HEK293T (cell line): ENCODE measurements at regions not wholly inside any gene's neighbourhood (a gene's known extent, or its start where the extent isn't known, plus 50 kb on each side); places are given as distances from the start of the nearest gene placed in this dataset.

Experiments used
- CTCF ChIA-PET: fragments of 350-600 bp; formaldehyde crosslinking; extraction: SDS; loops from one replicate; lab custom pipeline; 2021; ENCODE audit warnings: antibody characterized with exemption, inconsistent platforms; lab: Yijun Ruan, JAX
- POLR2A ChIA-PET: fragments of 350-600 bp; formaldehyde crosslinking; extraction: SDS; loops from one replicate; lab custom pipeline; 2020; ENCODE audit warnings: antibody characterized with exemption, inconsistent platforms; lab: Yijun Ruan, JAX
- DNase-seq: peaks from one replicate; pipeline ENCODE4 v3.0.0; 2012; ENCODE audit warnings: mixed read lengths; ENCODE audit errors: extremely low spot score
- ARNT ChIP-seq: fragments of 450-650 bp; IDR thresholded peaks from 2 replicates; pipeline ENCODE4 v1.6.1; 2017; ENCODE audit warnings: mild to moderate bottlenecking
- BHLHE40 ChIP-seq: fragments of 450-650 bp; IDR thresholded peaks from 2 replicates; pipeline ENCODE4 v1.6.1; 2016; ENCODE audit warnings: mild to moderate bottlenecking, moderate library complexity, borderline replicate concordance
- CTBP1 ChIP-seq: fragments of 450-650 bp; IDR thresholded peaks from 2 replicates; pipeline ENCODE4 v1.6.1; 2016; ENCODE audit warnings: borderline replicate concordance
- ELF4 ChIP-seq: fragments of 450-650 bp; IDR thresholded peaks from 2 replicates; pipeline ENCODE4 v1.6.1; 2017; ENCODE audit warnings: antibody characterized with exemption
- FOXA1 ChIP-seq: fragments of 450-650 bp; IDR thresholded peaks from 2 replicates; pipeline ENCODE4 v1.6.1; 2016; ENCODE audit warnings: mild to moderate bottlenecking
- FOXK2 ChIP-seq: fragments of 450-650 bp; IDR thresholded peaks from 2 replicates; pipeline ENCODE4 v1.6.1; 2016; ENCODE audit warnings: mild to moderate bottlenecking
- FOXM1 ChIP-seq: fragments of 450-650 bp; IDR thresholded peaks from 2 replicates; pipeline ENCODE4 v1.6.1; 2017; ENCODE audit warnings: mild to moderate bottlenecking, borderline replicate concordance
- HDGF ChIP-seq: fragments of 450-650 bp; IDR thresholded peaks from 2 replicates; pipeline ENCODE4 v1.6.1; 2017; ENCODE audit warnings: antibody characterized with exemption, borderline replicate concordance
- L3MBTL2 ChIP-seq: fragments of 450-650 bp; conservative IDR thresholded peaks from 2 replicates; pipeline ENCODE4 v1.6.1; 2016; ENCODE audit warnings: mild to moderate bottlenecking
- LEF1 ChIP-seq: fragments of 450-650 bp; IDR thresholded peaks from 2 replicates; pipeline ENCODE4 v1.6.1; 2017; ENCODE audit warnings: mild to moderate bottlenecking, borderline replicate concordance
- NFRKB ChIP-seq: fragments of 450-650 bp; IDR thresholded peaks from 2 replicates; pipeline ENCODE4 v1.6.1; 2016; ENCODE audit warnings: mild to moderate bottlenecking, moderate library complexity
- SP1 ChIP-seq: fragments of 450-650 bp; IDR thresholded peaks from 2 replicates; pipeline ENCODE4 v1.6.1; 2017
- SUZ12 ChIP-seq: fragments of 450-650 bp; IDR thresholded peaks from 2 replicates; pipeline ENCODE4 v1.6.1; 2016; ENCODE audit warnings: mild to moderate bottlenecking
- TARDBP ChIP-seq: fragments of 450-650 bp; IDR thresholded peaks from 2 replicates; pipeline ENCODE4 v1.6.1; 2016
- ZNF384 ChIP-seq: fragments of 450-650 bp; IDR thresholded peaks from 2 replicates; pipeline ENCODE4 v1.6.1; 2016
- TF ChIP-seq, protein P1 (sequence below): fragments of 450-650 bp; IDR thresholded peaks from 2 replicates; pipeline ENCODE4 v1.6.1; 2016

DNA sequence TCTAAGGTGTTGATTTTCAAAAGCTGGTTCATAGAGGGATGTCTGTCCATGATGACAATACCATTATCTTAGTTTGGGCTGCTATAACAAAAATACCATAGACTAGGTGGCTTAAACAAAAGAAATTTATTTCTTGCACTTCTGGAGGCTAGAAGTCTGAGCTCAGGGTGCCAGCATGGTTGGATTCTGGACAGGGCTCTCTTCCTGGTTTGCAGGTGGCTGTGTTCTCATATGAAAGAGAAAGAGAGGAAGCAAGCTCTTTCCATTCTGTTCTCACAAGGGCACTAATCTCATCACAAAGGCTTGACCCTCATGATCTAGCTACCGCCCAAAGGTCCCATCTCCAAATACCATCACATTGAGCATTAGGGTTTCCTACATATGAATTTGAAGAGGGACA lies 144.5 kb upstream of the SLC24A3 start:
- DNase-seq: no peak
- ChIA-PET POLR2A (no interaction called here), CTCF (interaction anchor here (0.6 kb wide), 1 partner anchor 85 kb away, joined by 6 read pairs; no protein-coding TSS in a partner anchor)
- TF ChIP-seq ELF4 (no peak), FOXK2 (no peak), NFRKB (no peak), SUZ12 (no peak), SP1 (no peak), BHLHE40 (no peak)

DNA sequence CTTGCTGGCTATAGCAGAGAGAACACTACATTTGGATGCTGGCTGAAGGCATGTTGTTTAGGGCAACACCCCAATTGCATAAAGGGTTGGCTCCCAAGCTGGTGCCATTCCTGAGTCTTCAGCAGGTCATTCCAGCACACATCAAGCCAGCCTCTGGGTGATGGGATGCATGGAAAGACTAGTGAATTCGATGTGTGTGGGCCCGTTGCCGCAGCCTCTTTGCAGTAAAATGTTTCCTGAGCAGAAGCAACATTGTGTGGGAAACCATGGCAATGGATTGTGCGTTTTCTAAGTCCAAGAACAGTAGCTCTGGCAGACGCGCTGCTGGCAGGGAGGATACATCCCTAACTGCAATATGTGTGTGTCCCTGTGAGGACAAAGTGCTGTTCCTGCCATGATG lies 142.4 kb upstream of the SLC24A3 start:
- ChIA-PET POLR2A (no interaction called here), CTCF (no interaction called here)
- TF ChIP-seq LEF1 (no peak), TARDBP (no peak), BHLHE40 (no peak), CTBP1 (no peak), SUZ12 (no peak), L3MBTL2 (no peak), ZNF384 (no peak), ELF4 (no peak), HDGF (no peak)
- DNase-seq: no peak

GRCh38 chr20:19070681-19071445 lies 141.6 kb upstream of the SLC24A3 start:
- CTCF ChIA-PET: interaction anchor here (0.9 kb wide), 1 partner anchor 135 kb away, joined by 3 read pairs; no protein-coding TSS in a partner anchor
- DNase-seq: no peak
- POLR2A ChIA-PET: no interaction called here
- TF ChIP-seq FOXK2 (no peak), LEF1 (no peak), TARDBP (no peak), ELF4 (no peak), SP1 (no peak), FOXA1 (no peak), CTBP1 (no peak), HDGF (no peak), SUZ12 (no peak), ARNT (no peak), FOXM1 (no peak), ZNF384 (no peak), L3MBTL2 (no peak), NFRKB (no peak), BHLHE40 (no peak)
- TF ChIP-seq, protein P1, sequence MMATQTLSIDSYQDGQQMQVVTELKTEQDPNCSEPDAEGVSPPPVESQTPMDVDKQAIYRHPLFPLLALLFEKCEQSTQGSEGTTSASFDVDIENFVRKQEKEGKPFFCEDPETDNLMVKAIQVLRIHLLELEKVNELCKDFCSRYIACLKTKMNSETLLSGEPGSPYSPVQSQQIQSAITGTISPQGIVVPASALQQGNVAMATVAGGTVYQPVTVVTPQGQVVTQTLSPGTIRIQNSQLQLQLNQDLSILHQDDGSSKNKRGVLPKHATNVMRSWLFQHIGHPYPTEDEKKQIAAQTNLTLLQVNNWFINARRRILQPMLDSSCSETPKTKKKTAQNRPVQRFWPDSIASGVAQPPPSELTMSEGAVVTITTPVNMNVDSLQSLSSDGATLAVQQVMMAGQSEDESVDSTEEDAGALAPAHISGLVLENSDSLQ: no peak

- CTCF ChIA-PET: interaction anchor here (0.9 kb wide), 1 partner anchor 134 kb away, joined by 3 read pairs; no protein-coding TSS in a partner anchor
- DNase-seq: no peak
- TF ChIP-seq ZNF384: no peak
- no peak for TF ChIP-seq FOXM1
- TF ChIP-seq SUZ12: no peak
- TF ChIP-seq BHLHE40: no peak
- no peak for TF ChIP-seq TARDBP
- POLR2A ChIA-PET: no interaction called here
Observed at GRCh38 chr20:19071446-19071725, 141.1 kb upstream of the SLC24A3 start.

- POLR2A ChIA-PET: no interaction called here
- CTCF ChIA-PET: interaction anchor here (0.6 to 1.0 kb wide), 3 partner anchors 11 to 134 kb away, joined by 3 read pairs; no protein-coding TSS in a partner anchor
- DNase-seq: no peak
- no peak for TF ChIP-seq HDGF
- no peak for TF ChIP-seq ZNF384
- TF ChIP-seq FOXM1: no peak
- TF ChIP-seq, protein P1: no peak
- TF ChIP-seq L3MBTL2: no peak
- TF ChIP-seq ELF4: no peak
- no peak for TF ChIP-seq ARNT
- no peak for TF ChIP-seq LEF1
- TF ChIP-seq SUZ12: no peak
- TF ChIP-seq BHLHE40: no peak
Observed at GRCh38 chr20:19071902-19072498, 140.4 kb upstream of the SLC24A3 start.

DNA sequence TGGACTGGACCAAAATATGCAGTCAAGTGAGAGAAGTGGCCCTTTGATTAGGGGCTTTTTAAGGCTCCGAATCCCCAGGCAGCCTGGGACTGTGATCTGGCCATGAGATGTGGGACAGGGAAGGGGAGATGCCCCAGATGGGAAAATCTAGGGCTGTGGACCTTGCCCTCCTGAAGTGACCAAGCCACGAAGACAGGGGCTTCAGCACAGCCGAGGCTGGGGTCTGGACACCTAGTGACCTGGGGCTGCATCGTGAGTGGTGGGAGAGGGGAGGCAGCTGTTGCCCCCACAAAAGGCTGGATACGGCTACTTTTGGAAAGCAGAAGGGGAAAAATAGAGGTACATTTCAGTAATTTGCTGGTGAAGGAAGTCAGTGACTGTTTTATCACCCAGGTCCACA lies 139.5 kb upstream of the SLC24A3 start:
- POLR2A ChIA-PET: no interaction called here
- TF ChIP-seq ZNF384: no peak
- no peak for TF ChIP-seq CTBP1
- CTCF ChIA-PET: interaction anchor here (1.0 to 1.1 kb wide), 3 partner anchors 10 to 21 kb away, joined by 3 read pairs; no protein-coding TSS in a partner anchor

DNA sequence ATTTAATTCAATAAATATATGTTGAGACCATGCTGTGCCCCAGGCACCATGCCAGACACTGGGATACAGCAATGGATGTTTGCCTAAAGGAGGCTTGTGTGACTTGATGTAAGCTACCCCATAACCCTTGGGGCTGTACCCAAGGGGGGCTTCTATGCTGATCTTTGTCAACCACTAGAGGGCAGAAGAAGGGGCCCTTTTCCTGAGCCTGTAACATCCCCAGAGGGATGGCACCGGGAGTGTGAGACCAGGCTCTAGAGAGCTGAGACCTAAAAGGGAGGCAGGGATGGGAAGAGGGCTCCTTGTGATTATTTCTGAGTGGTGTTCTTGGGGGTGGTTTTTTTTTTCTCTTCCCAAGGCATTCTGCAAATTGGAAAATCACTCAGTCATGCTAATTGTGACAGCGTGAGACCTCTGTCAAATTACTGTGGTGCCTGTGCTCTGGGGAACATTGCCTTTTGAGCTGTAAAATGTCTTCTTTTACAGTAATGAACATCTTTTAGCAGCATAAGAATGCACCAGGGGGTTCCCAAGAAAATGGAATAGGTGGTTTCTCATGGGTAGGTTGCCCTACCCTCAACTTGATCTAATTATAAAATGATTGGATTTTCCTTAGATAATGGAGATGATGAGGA lies 138.7 kb upstream of the SLC24A3 start:
- peak; percentile 40 for DNase-seq
- TF ChIP-seq SUZ12 (no peak), CTBP1 (no peak), LEF1 (no peak), ARNT (no peak), HDGF (no peak), TARDBP (no peak), ZNF384 (no peak), BHLHE40 (no peak), NFRKB (no peak), ELF4 (no peak), SP1 (no peak), L3MBTL2 (no peak), FOXK2 (no peak), FOXA1 (no peak)
- CTCF ChIA-PET: interaction anchor here (0.7 to 1.1 kb wide), 6 partner anchors 14 to 588 kb away, joined by 3 read pairs; no protein-coding TSS in a partner anchor
- POLR2A ChIA-PET: no interaction called here

More for the DNA sequence above, 139.5 kb upstream of the SLC24A3 start:
- DNase-seq: no peak
